ENCODE measurements at regions not wholly inside any gene's neighbourhood (a gene's known extent, or its start where the extent isn't known, plus 50 kb on each side); places are given as distances from the start of the nearest gene placed in this dataset.
"Not testable (repeated sequence)": the region's sequence is repeated elsewhere in the genome, so short reads cannot be mapped to it uniquely, and the experiment has no call there.

DNA sequence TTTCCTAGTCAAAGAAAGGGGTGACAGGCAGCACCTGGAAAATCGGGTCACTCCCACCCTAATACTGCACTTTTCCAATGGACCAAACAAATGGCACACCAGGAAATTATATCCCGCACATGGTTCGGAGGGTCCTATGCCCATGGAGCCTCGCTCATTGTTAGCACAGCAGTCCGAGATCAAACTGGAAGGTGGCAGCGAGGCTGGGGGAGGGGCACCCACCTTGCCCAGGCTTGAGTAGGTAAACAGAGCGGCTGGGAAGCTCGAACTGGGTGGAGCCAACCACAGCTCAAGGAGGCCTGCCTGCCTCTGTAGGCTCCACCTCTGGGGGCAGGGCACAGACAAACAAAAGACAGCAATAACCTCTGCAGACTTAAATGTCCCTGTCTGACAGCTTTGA is 539.2 kb upstream of the ST8SIA4 start:
- DNase-seq (ENCODE audit: extremely low read depth in 1 of 11, low read depth in 9 of 11, low spot score in 4 of 11) = not testable (repeated sequence)

DNA sequence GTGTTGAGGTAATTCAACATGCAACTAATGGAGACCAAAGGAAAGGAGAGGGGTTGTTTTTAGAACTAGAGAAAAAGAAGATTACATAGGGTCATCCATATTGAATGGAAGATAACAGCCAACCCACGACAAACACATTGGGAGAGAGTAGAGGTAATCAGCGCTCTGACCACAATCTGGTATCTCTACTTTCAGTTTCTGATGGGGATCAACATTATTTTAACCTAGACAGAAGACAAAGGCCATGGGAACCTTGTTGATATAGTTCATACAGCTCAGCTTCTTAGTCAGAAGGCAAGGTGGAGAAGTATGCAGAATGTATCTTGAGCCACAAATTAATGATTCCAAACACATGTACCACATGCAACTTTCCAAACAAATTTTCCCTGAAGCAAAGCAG is 537.1 kb upstream of the ST8SIA4 start:
- DNase-seq (ENCODE audit: extremely low read depth in 1 of 11, low read depth in 9 of 11, low spot score in 4 of 11) = no peak

DNA sequence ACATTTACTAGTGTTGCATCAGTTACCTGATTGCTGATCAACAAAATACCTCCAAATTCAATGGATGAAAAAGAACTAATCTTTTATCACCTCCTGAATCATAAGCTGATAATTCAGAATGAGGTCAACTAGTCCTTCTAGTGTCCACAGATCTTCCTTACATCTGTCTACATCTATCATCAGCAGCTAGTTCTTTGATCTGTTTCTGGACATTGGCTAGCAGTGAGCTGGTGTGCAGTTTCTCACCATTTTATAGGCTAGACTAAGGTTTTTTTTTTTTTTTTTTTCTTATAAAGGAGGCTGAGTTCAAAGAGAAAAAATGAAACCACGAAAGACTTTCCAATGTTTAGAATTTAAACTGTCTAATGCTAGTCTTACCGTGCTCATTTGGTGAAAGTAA is 534.3 kb upstream of the ST8SIA4 start:
- no peak for DNase-seq (ENCODE audit: extremely low read depth in 1 of 11, low read depth in 9 of 11, low spot score in 4 of 11)

DNA sequence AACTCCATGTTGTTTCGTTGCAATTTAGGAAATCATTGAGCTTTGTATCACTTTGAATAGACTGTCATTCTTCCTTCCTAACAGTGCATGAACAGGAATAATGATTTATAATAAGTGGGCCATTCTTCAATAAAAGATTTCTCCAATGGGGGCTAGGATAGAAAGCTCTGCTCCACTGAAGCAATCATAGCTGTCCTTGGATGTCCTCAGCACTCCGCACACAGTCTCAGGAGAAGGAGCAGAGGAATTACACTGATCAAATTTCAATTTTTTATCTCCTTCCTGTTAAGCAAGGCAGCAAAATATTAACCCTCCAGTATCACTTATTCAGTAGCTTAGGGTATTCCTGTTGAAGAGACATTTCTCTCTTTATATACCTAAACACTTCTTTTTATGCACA is 532.7 kb upstream of the ST8SIA4 start:
- peak in 2 of 11 donors; percentile 12 for DNase-seq (ENCODE audit: extremely low read depth in 1 of 11, low read depth in 9 of 11, low spot score in 4 of 11)

DNA sequence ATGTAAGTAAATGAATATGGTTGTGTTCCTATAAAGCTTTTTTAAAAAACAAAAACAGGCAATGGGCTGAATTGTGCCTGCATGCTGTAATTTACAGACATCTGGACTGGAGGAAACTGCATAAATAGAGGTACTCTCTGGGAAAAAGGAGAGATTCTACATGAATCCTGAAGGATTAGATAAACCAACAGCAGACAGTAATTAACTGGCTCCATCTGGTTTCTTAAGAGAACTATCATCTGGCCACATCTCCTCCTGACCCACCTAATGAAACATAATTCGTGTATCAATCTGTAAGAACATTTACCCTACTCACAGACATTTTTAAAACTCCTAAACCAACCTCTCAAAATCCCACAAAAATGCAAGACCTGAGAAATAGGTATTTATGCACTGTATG is 528.1 kb upstream of the ST8SIA4 start:
- DNase-seq (ENCODE audit: extremely low read depth in 1 of 11, low read depth in 9 of 11, low spot score in 4 of 11) = no peak

- no peak for DNase-seq (ENCODE audit: extremely low read depth in 1 of 11, low read depth in 9 of 11, low spot score in 4 of 11)
These were observed 527.5 kb upstream of the ST8SIA4 start for GRCh38 chr5:101430551-101430950.

DNA sequence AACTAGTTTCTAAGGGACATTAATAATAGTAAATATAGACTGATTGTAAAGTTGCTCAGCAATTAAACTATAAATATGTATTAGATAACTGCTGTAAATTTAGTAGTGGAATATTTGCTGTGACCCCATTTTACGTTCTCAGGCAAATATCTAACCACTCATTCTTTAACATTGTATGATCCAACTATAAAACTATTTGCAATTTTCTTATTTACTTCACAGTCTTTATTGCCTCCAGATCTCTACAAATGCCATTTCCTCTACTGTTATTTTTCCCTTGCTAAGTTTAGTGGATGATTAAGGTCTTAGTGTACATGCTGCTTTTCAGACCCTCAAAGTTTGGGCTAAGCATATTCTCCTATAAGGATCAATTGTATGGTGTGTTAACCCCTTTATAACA is 526.2 kb upstream of the ST8SIA4 start:
- DNase-seq (ENCODE audit: extremely low read depth in 1 of 11, low read depth in 9 of 11, low spot score in 4 of 11) = no peak

GRCh38 chr5:101425339-101425859 is 522.3 kb upstream of the ST8SIA4 start:
- DNase-seq (ENCODE audit: extremely low read depth in 1 of 11, low read depth in 9 of 11, low spot score in 4 of 11) = no peak

GRCh38 chr5:101424530-101425175 is 521.6 kb upstream of the ST8SIA4 start:
- no peak for DNase-seq (ENCODE audit: extremely low read depth in 1 of 11, low read depth in 9 of 11, low spot score in 4 of 11)

DNA sequence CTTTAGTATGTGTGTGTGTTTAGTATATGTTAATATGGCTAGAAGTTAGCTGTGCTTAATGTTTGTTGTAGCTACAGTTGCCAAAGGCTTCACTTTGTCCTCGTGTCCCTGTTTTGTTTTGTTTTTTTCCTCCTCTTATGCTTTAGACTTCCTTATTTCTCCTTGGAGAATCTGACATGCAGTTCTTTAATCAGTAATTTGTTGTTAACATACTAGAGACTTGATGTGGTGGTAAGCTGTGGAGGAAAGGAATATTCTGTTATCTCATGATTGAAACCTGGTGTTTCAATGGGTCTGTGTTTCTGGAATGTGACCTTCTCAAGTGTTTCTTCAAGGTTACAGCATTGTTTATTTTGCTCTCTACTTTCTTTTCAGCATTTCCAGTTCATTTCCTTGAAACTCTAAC is 515.6 kb upstream of the ST8SIA4 start:
- peak in 2 of 11 donors; percentile 15 to 23 for DNase-seq (ENCODE audit: extremely low read depth in 1 of 11, low read depth in 9 of 11, low spot score in 4 of 11)

DNA sequence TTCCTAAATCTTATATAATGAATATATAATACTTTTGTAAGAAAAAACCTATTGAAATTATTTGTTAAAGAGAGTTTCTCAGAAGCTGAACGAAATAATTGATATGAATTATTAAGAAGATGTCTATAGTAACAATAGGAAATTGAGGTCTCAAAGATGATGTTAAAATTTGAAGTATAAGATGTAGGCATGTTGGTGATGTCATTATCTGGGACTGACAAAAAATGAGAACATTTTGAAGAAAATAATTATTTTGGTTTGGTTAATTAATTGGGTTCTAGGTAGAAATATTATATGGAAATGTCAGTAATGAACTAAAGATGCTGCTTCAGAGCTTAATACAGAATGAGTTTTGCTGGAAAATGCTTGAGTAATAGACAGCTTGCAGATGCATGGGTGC is 501.4 kb upstream of the ST8SIA4 start:
- DNase-seq (ENCODE audit: extremely low read depth in 1 of 11, low read depth in 9 of 11, low spot score in 4 of 11) = no peak

DNA sequence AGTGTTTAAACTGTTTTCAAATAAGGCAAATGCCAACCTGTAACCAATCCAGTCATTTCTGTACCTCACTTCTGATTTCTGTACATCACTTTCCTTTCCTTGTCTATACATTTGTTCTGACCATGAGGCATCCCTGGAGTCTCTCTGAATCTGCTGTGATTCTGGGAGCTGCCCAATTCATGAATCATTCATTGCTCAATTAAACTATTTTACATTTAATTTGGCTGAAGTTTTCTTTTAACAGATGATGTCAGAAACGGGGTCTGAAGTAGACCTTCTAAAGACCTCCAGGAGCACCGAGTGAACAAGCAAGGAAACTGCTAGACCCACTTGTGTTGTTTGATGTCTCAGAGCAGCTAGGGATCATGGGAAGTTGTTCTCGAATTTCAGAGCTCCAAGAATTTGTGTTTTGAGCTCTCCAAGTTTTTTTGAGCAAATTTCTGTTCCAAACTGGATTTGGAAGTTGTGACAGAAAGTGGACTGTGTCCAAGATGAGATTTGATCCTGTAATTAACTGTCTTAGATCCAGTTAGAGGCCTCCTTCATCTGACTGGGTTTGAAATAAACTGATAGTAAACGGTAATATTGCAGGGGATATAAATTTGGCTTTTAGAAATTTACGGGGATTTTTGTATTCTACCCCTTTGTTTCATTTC is 490.8 kb upstream of the ST8SIA4 start:
- DNase-seq (ENCODE audit: extremely low read depth in 1 of 11, low read depth in 9 of 11, low spot score in 4 of 11) = no peak

- peak in 10 of 11 donors; percentile 15 to 51 (median 36) for DNase-seq (ENCODE audit: extremely low read depth in 1 of 11, low read depth in 9 of 11, low spot score in 4 of 11)
These were observed 487.2 kb upstream of the ST8SIA4 start for GRCh38 chr5:101390151-101390908.

DNA sequence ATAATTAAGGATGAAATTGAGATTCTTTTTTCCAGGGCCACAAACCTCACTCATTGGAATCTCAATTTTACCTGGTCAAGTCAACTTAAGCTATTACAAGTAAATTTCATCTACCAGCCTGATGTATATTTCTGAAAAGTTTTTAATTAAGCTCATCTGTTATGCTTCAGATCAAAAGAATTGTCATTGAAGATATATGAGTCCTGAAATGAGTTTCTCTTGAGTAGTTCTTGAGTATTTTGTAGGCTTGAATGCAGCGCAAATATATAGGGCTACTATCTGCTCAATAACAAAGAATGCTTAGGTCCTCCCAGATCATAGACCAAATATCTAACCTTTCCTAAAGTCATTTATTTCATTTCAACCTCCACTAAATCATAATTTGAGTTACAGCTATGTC is 482.2 kb upstream of the ST8SIA4 start:
- peak in 1 of 11 donors; percentile 13 for DNase-seq (ENCODE audit: extremely low read depth in 1 of 11, low read depth in 9 of 11, low spot score in 4 of 11)

DNA sequence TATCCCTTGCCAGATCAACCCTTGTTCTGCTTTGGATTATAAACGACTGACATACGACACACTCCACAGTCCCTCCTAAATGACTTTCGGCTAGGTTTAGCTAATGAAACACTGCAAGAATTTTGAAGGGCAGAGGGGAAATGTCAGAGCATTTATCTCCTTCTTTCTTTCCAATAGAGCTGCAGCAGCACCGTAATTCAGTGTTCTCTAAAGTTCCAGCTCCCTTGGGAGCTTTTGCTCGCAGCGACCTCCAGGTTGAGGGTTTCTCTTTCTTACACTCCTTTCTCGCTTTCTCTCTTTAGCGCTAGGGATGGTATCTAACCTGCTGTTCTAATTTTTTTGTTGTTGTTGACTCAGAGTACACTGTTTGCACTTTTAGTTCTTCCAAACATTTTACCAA is 467.1 kb upstream of the ST8SIA4 start:
- DNase-seq (ENCODE audit: extremely low read depth in 1 of 11, low read depth in 9 of 11, low spot score in 4 of 11) = no peak

DNA sequence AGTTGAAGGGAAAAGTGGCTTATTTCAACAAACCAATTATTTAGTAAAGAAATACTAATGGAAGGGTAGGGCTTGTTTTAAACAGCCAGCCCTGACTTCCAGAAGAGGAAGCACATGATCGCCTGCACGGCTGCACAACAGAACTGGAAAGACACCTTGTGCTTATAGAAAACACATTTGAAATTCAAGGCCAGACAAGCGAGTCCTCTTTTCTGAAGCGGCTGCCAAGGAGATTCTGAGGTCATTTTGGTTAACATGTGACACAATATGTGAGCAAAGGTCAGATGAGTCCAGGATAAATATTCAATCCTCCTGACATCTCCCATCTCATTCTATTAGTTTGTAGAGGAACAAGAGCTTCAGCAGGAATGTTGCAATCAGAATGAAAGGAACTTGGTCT is 461.4 kb upstream of the ST8SIA4 start:
- DNase-seq (ENCODE audit: extremely low read depth in 1 of 11, low read depth in 9 of 11, low spot score in 4 of 11) = peak in 2 of 11 donors; percentile 18 to 36

DNA sequence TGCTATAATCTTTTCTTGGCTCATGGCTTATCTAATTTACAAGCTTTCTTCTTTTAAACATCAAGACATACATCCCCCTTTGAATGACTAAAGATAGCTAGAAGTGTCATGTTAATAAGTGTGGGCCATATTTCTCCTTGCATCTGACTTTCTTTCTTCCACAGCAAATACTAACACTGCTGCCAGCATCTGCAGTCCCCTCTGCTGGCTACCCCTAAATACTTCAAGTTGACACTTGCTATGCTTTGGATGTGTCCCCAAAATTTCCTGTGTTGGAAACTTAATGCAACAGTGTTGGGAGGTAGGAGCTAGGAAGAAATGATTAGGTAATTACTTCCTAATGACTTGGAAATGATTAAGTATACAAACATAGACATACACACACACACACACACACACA is 459.0 kb upstream of the ST8SIA4 start:
- DNase-seq (ENCODE audit: extremely low read depth in 1 of 11, low read depth in 9 of 11, low spot score in 4 of 11) = no peak

DNA sequence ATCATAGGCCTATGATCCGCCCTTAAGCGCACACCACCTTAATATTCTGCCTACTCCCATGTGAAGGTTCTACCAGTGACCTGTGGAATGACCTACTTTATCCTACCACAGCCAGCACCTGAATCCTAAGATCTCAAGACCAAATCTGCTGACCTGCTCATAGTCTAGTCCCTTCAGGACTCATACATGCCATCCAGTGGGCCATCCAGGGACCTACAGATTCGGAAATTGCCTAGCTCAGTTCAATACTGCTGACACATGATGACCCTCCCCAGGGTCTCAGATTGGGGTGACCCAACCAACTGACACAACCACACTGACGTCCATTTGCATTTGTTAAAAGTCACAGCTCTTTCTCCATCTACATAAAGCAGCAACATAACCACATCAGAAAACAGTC is 443.8 kb upstream of the ST8SIA4 start:
- no peak for DNase-seq (ENCODE audit: extremely low read depth in 1 of 11, low read depth in 9 of 11, low spot score in 4 of 11)

DNA sequence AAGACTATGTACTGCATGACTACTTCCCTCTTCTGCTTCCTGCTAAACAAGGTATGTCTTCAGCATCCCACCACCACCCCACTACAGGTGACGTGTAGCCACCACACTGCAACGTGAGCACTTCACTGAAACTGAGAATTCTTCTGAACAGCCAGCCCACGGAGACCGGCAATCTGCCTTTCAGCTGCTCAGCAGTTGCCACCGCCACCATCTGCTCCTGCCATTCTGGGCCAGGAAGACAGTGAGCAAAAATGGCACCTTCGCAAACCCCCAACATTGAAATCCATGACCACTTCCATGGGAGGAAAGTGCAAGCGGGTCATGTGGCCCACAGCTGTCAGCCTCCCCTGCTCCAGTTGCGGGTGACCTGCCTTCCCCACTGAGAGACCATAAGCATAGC is 443.4 kb upstream of the ST8SIA4 start:
- no peak for DNase-seq (ENCODE audit: extremely low read depth in 1 of 11, low read depth in 9 of 11, low spot score in 4 of 11)

GRCh38 chr5:101338226-101338625 is 435.1 kb upstream of the ST8SIA4 start:
- no peak for DNase-seq (ENCODE audit: extremely low read depth in 1 of 11, low read depth in 9 of 11, low spot score in 4 of 11)

All from renal cortex interstitium (tissue), 11 donors.